ENCODE measurements at regions not wholly inside any gene's neighbourhood (a gene's known extent, or its start where the extent isn't known, plus 50 kb on each side); places are given as distances from the start of the nearest gene placed in this dataset.

GRCh38 chr2:107625982-107626381 lies 200.7 kb upstream of the RGPD4 start:
- no peak overlapping the region for H3K27ac ChIP-seq (ENCODE audit: low read depth, low read length)
- no peaks in the 10 kb centered on the region for H4K20me1 ChIP-seq (ENCODE audit: control insufficient read depth, insufficient read depth, low read depth, low read length)
- no peak overlapping the region for H3K4me2 ChIP-seq (ENCODE audit: low read length)
- no peaks in the 10 kb centered on the region for H3K36me3 ChIP-seq (ENCODE audit: control insufficient read depth, low read length)
- H3K4me1 ChIP-seq (ENCODE audit: control insufficient read depth, low read length), result no peaks in the 10 kb centered on the region
- no peaks in the 10 kb centered on the region for H3K9me2 ChIP-seq (replicated peaks; ENCODE audit: control insufficient read depth, low read length)
- H3K27me3 ChIP-seq (ENCODE audit: control insufficient read depth, low read length), result no peaks in the 10 kb centered on the region
- H3K79me2 ChIP-seq (ENCODE audit: control insufficient read depth, low read length), result no peaks in the 10 kb centered on the region
- TF ChIP-seq EZH2phosphoT487 (IDR thresholded peaks at IDR 0.05; ENCODE audit: borderline replicate concordance, low read length), result no peak
- H3K9me3 ChIP-seq (ENCODE audit: control insufficient read depth, insufficient read depth, low read length), result no peaks in the 10 kb centered on the region
- H3F3A ChIP-seq (ENCODE audit: control insufficient read depth, insufficient read depth), result no peaks in the 10 kb centered on the region
- no peak overlapping the region for H3K4me3 ChIP-seq (ENCODE audit: low read length)

- H3K4me1 ChIP-seq (ENCODE audit: control insufficient read depth, low read length), result no peaks in the 10 kb centered on the region
- H3K36me3 ChIP-seq (ENCODE audit: control insufficient read depth, low read length), result no peaks in the 10 kb centered on the region
- H3K4me2 ChIP-seq (ENCODE audit: low read length), result no peak overlapping the region
- H3K27ac ChIP-seq (ENCODE audit: low read depth, low read length), result no peak overlapping the region
- TF ChIP-seq CTCF (IDR thresholded peaks at IDR 0.05; ENCODE audit: low read depth, low read length, poor library complexity, severe bottlenecking), result no peak
- TF ChIP-seq EZH2phosphoT487 (IDR thresholded peaks at IDR 0.05; ENCODE audit: borderline replicate concordance, low read length), result no peak
- H3F3A ChIP-seq (ENCODE audit: control insufficient read depth, insufficient read depth), result no peaks in the 10 kb centered on the region
- H3K4me3 ChIP-seq (ENCODE audit: low read length), result no peak overlapping the region
- no peaks in the 10 kb centered on the region for H3K79me2 ChIP-seq (ENCODE audit: control insufficient read depth, low read length)
- H3K9me2 ChIP-seq (replicated peaks; ENCODE audit: control insufficient read depth, low read length), result no peaks in the 10 kb centered on the region
- no peaks in the 10 kb centered on the region for H3K27me3 ChIP-seq (ENCODE audit: control insufficient read depth, low read length)
- no peaks in the 10 kb centered on the region for H4K20me1 ChIP-seq (ENCODE audit: control insufficient read depth, insufficient read depth, low read depth, low read length)
- H3K9me3 ChIP-seq (ENCODE audit: control insufficient read depth, insufficient read depth, low read length), result no peaks in the 10 kb centered on the region
Measured at GRCh38 chr2:107627164-107627563, 199.5 kb upstream of the RGPD4 start.

- Histone ChIP-seq H3K27ac (ENCODE audit: low read depth, low read length) (no peak overlapping the region), H3F3A (ENCODE audit: control insufficient read depth, insufficient read depth) (no peaks in the 10 kb centered on the region)
- TF ChIP-seq CTCF (IDR thresholded peaks at IDR 0.05; ENCODE audit: low read depth, low read length, poor library complexity, severe bottlenecking), result no peak
Measured at GRCh38 chr2:107627926-107628325, 198.8 kb upstream of the RGPD4 start.

GRCh38 chr2:107633580-107634147 lies 193.0 kb upstream of the RGPD4 start:
- Histone ChIP-seq H3K4me2 (ENCODE audit: low read length) (no peak overlapping the region), H3K4me1 (ENCODE audit: control insufficient read depth, low read length) (no peaks in the 10 kb centered on the region), H3K4me3 (ENCODE audit: low read length) (no peak overlapping the region), H3K36me3 (ENCODE audit: control insufficient read depth, low read length) (no peaks in the 10 kb centered on the region), H4K20me1 (ENCODE audit: control insufficient read depth, insufficient read depth, low read depth, low read length) (no peaks in the 10 kb centered on the region), H3K27ac (ENCODE audit: low read depth, low read length) (no peak overlapping the region), H3K79me2 (ENCODE audit: control insufficient read depth, low read length) (no peaks in the 10 kb centered on the region), H3K27me3 (ENCODE audit: control insufficient read depth, low read length) (no peaks in the 10 kb centered on the region), H3K9me3 (ENCODE audit: control insufficient read depth, insufficient read depth, low read length) (no peaks in the 10 kb centered on the region), H3F3A (ENCODE audit: control insufficient read depth, insufficient read depth) (no peaks in the 10 kb centered on the region), H3K9me2 (replicated peaks; ENCODE audit: control insufficient read depth, low read length) (no peaks in the 10 kb centered on the region)
- TF ChIP-seq EZH2phosphoT487 (IDR thresholded peaks at IDR 0.05; ENCODE audit: borderline replicate concordance, low read length) (no peak), CTCF (IDR thresholded peaks at IDR 0.05; ENCODE audit: low read depth, low read length, poor library complexity, severe bottlenecking) (no peak)

More at GRCh38 chr2:107627926-107628325, 198.8 kb upstream of the RGPD4 start:
- no peaks in the 10 kb centered on the region for H3K27me3 ChIP-seq (ENCODE audit: control insufficient read depth, low read length)
- no peaks in the 10 kb centered on the region for H3K79me2 ChIP-seq (ENCODE audit: control insufficient read depth, low read length)
- H3K4me2 ChIP-seq (ENCODE audit: low read length), result no peak overlapping the region
- no peaks in the 10 kb centered on the region for H4K20me1 ChIP-seq (ENCODE audit: control insufficient read depth, insufficient read depth, low read depth, low read length)
- no peaks in the 10 kb centered on the region for H3K9me2 ChIP-seq (replicated peaks; ENCODE audit: control insufficient read depth, low read length)
- no peaks in the 10 kb centered on the region for H3K4me1 ChIP-seq (ENCODE audit: control insufficient read depth, low read length)
- H3K4me3 ChIP-seq (ENCODE audit: low read length), result no peak overlapping the region
- no peaks in the 10 kb centered on the region for H3K9me3 ChIP-seq (ENCODE audit: control insufficient read depth, insufficient read depth, low read length)
- no peaks in the 10 kb centered on the region for H3K36me3 ChIP-seq (ENCODE audit: control insufficient read depth, low read length)
